Thyroid gland (tissue), 4 donors: ENCODE measurements at regions not wholly inside any gene's neighbourhood (a gene's known extent, or its start where the extent isn't known, plus 50 kb on each side); places are given as distances from the start of the nearest gene placed in this dataset.

Experiments used
- POLR2A ChIP-seq, 2 donors: fragments of 450-650 bp; IDR thresholded peaks; one replicate each; pipeline ENCODE4 v1.6.1; 2017; ENCODE audit warnings: antibody characterized with exemption in 2 of 2, mild to moderate bottlenecking in 2 of 2, moderate library complexity in 1 of 2
- TF ChIP-seq, protein P1 (sequence below), 6 experiments: fragments of 200-600 bp in 3 of 6; fragments of 450-650 bp in 3 of 6; sonication (generic) in 3 of 6; IDR thresholded peaks; one replicate each; pipeline ENCODE4 v1.5.1; 2016 to 2019; ENCODE audit warnings: antibody characterized with exemption in 6 of 6, mild to moderate bottlenecking in 2 of 6, inconsistent platforms in 1 of 6, moderate library complexity in 1 of 6

DNA sequence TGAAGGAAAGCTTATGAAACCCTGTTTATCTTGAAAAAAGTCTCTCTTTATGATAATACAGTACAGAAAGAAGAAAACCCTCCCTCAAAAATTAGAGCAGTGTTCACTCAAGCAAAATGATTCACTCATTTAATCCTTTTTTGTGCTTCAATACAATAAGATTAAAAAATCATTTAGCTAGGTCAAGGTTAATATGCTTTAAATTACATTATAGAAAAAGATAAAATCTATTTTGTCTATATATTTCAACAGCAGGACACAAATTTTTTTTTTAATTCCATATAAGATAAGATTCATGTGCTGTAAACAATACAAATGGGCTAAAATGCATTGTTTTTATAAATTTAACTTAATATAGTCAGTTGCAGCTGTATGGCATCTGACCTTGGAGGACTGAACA is 176.9 kb downstream of the KCNE4 start:
- TF ChIP-seq, protein P1, sequence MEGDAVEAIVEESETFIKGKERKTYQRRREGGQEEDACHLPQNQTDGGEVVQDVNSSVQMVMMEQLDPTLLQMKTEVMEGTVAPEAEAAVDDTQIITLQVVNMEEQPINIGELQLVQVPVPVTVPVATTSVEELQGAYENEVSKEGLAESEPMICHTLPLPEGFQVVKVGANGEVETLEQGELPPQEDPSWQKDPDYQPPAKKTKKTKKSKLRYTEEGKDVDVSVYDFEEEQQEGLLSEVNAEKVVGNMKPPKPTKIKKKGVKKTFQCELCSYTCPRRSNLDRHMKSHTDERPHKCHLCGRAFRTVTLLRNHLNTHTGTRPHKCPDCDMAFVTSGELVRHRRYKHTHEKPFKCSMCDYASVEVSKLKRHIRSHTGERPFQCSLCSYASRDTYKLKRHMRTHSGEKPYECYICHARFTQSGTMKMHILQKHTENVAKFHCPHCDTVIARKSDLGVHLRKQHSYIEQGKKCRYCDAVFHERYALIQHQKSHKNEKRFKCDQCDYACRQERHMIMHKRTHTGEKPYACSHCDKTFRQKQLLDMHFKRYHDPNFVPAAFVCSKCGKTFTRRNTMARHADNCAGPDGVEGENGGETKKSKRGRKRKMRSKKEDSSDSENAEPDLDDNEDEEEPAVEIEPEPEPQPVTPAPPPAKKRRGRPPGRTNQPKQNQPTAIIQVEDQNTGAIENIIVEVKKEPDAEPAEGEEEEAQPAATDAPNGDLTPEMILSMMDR (IDR thresholded peaks at IDR 0.05), result no peak
- TF ChIP-seq POLR2A (IDR thresholded peaks at IDR 0.05), result no peak
